ENCODE measurements at regions not wholly inside any gene's neighbourhood (a gene's known extent, or its start where the extent isn't known, plus 50 kb on each side); places are given as distances from the start of the nearest gene placed in this dataset.
A peak's percentile ranks its signal among the peaks of the same experiment; 100 is the strongest.
"Not testable (repeated sequence)": the region's sequence is repeated elsewhere in the genome, so short reads cannot be mapped to it uniquely, and the experiment has no call there.

- DNase-seq (ENCODE audit: low spot score): no peak
Observed at GRCh38 chr3:189375532-189375931, 203.8 kb downstream of the TPRG1 start.

GRCh38 chr3:189383630-189384029 lies 211.9 kb downstream of the TPRG1 start:
- DNase-seq (ENCODE audit: low spot score): no peak

- DNase-seq (ENCODE audit: low spot score): not testable (repeated sequence)
Observed at GRCh38 chr3:189385880-189386279, 214.1 kb downstream of the TPRG1 start.

DNA sequence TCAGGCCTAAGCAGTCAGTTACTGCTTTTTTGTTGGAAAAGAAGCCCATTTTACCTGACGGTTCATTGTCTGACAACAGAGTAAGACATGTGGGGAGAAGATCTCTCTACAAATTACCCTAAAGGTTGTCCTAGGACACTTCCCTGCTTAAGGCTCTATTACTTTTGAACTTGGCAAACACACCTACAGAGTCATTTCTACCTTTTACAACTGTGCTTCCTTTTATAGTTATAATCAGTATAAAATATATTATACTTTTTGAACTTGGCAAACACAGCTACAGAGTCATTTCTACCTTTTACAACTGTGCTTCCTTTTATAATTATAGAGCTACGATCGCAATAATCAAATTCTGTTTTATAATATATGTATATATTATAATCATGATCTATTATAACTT lies 215.0 kb downstream of the TPRG1 start:
- DNase-seq (ENCODE audit: low spot score): no peak

DNA sequence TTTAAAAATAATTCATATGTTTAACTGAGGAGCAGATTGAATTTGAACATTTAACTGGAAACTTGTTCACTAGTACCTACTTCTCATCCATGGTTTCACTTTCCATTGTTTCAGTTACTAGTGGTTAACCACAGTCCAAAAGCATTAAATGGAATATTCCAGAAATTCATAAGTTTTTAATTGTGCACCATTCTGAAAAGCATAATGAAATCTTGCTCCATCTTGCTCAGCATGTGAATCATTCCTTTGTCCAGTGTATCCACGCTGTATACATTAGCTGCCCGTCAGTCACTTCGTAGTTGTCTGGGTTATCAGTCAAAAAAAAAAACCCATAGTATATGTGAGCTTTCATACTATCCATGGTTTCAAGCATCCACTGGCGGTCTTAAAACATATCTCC lies 217.6 kb downstream of the TPRG1 start:
- no peak for DNase-seq (ENCODE audit: low spot score)

GRCh38 chr3:189393598-189393997 lies 221.8 kb downstream of the TPRG1 start:
- DNase-seq (ENCODE audit: low spot score): peak; percentile 70

DNA sequence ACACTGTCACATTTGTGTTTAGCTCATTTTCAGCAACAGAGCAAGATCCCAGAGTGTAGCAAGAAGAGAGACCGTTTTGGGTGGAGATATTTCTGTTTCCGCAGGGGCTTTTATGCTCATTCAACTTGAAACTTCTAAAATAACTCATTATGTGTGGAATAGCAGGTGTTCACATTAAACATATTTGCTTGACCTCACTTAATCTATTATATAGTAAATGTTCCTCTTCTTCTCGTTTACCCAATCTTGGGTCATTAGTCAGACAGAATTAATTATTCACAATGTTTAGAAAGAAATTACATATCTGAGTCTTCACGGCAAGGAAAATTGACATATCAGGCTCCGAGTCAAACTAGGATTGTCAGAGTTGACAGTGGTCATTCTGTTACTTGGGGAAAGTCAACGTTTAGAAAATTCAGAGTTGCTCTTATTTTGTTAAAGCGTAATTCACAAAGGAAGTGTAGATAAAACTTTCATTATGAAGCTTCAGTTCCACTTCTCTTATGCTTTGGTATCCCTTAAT lies 222.9 kb downstream of the TPRG1 start:
- peak; percentile 83 for DNase-seq (ENCODE audit: low spot score)

- no peak for DNase-seq (ENCODE audit: low spot score)
Observed at GRCh38 chr3:189395825-189396224, 224.1 kb downstream of the TPRG1 start.

GRCh38 chr3:189398656-189399055 lies 226.9 kb downstream of the TPRG1 start:
- no peak for DNase-seq (ENCODE audit: low spot score)

DNA sequence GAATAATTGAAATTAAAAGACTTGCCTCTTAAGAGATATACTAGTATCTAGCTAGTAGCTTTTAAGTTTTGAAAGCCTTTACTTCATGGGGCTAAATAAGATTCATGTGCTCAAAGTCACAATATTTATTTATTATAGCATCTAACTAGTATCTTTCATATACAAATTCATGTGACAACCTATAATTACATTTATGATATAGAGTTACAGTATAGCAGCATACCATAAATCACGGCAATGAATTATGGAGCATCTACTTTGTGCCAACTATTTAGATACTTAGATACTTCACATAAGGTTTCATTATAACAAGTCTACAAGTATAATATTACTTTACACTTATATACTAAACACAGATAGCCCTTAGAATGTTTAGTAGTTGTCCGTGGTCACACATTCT lies 229.4 kb downstream of the TPRG1 start:
- DNase-seq (ENCODE audit: low spot score): no peak

DNA sequence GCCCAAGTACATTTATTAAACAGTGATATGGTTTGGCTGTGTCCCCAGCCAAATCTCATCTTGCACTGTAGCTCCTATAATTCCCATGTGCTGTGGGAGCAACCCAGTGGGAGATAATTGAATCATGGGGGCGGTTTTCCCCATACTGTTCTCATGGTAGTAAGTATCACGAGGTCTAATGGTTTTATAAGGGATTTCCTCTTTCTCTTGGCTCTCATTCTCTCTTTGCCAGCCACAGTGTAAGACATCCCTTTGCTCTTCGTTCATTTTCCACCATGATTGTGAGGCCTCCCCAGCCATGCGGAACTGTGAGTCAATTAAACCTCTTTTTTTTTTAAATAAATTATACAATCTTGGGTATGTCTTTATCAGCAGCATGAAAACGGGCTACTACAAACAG lies 228.0 kb upstream of the TP63 start:
- no peak for DNase-seq (ENCODE audit: low spot score)

DNA sequence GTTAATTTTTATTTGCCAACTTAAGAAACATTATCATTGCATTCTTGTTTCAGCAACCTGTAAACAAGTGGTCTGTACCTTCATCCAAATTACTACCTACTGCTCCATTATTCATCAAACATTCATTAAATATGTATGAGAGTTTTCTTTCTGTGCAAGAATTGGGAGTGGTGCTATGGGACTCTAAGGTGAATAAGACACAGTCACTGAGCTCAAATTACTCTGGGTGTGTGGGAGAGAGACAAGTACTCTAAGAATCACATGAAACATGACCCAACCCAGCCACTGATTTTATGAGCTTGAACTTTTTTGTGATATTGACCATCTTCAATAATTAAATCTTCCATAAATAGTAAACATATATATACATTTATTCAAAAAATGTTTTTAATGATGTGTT lies 227.2 kb upstream of the TP63 start:
- no peak for DNase-seq (ENCODE audit: low spot score)

DNA sequence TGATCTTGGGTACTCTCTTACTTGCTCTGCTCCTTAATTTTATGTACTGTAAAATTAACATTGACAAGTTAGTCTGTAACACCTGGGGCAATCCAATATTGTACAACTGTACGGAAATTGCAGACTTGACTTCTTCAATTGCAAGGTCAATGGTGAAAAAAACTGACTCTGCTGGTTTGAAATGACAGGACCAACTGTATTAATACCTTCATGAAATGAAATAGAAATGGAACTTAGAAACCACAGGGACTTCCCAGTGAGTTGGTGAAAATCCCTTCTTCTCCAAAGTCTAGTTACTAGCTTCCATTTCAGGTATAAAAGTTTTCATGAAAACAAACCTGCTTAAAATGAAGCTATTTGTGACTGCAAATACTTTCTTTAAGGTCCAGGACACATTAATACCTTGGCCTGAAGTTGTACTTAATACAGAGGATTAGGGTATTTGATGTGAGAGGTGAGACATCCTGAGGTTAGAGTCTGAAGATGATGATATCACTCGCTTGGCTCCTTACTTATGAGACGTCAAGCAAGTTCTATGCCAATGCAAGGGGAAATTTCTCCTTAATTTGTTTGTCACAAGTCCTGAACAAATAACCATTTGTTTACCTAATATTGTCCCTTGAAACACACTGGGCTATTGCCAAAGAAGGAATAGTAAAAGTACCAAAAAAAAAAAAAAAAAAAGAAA lies 226.2 kb upstream of the TP63 start:
- peak; percentile 26 for DNase-seq (ENCODE audit: low spot score)

DNA sequence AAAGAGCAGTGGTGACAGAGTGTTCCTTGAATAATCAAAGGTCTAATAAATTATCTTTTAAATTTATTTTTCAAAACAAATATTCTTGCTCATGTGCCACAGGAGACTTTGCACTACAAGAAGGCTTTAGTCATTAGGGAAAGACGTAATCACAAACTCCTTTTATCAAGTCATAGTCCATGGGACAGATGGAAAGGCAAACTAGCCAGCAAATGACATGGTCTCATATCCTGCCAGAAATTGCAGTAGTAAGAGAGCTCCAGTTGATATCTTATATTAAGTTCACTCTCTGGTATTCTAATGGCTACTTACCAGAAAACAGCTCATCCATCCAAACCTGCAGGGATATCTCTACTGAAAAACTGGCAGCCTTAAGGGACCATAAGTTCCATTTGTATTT lies 225.0 kb upstream of the TP63 start:
- DNase-seq (ENCODE audit: low spot score): no peak

GRCh38 chr3:189410522-189410921 lies 220.7 kb upstream of the TP63 start:
- no peak for DNase-seq (ENCODE audit: low spot score)

DNA sequence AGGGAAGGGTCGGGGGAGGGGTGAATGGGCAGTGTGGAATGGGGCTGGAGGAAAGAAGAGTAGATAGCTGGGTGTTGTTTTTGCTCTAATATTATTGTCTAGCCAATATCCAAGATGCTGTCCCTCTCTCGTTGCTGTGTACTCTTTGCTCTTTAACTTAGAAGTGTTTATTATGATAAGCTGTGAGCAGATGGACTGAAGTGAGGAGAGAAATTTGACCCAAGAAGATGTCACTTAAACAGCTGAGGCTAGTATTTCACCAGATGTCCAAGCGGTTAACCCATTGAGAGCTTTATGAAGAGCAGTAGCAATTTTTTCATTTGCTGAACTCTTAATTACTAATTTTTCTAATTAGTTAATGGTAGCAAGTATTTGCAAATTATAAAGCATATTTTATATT lies 212.2 kb upstream of the TP63 start:
- no peak for DNase-seq (ENCODE audit: low spot score)

GRCh38 chr3:189419683-189420082 lies 211.5 kb upstream of the TP63 start:
- DNase-seq (ENCODE audit: low spot score): peak; percentile 9

GRCh38 chr3:189424922-189425321 lies 206.3 kb upstream of the TP63 start:
- DNase-seq (ENCODE audit: low spot score): no peak

GRCh38 chr3:189429019-189429418 lies 202.2 kb upstream of the TP63 start:
- no peak for DNase-seq (ENCODE audit: low spot score)

- no peak for DNase-seq (ENCODE audit: low spot score)
Observed at GRCh38 chr3:189430166-189430565, 201.0 kb upstream of the TP63 start.

DNA sequence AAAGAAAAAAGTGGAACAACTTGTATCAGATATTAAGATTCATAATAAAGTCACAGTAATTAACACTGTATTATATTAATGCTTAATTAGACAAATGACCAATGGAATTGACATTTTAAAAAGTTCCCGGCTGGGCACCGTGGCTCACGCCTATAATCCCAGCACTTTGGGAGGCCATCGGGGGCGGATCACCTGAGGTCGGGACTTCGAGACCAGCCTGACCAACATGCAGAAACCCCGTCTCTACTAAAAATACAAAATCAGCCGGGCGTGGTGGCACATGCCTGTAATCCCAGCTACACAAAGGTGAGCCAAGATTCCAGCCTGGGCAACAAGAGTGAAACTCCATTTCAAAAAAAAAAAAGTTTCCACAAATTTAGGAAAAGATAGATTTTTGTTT lies 188.9 kb upstream of the TP63 start:
- not testable (repeated sequence) for DNase-seq (ENCODE audit: low spot score)

DNA sequence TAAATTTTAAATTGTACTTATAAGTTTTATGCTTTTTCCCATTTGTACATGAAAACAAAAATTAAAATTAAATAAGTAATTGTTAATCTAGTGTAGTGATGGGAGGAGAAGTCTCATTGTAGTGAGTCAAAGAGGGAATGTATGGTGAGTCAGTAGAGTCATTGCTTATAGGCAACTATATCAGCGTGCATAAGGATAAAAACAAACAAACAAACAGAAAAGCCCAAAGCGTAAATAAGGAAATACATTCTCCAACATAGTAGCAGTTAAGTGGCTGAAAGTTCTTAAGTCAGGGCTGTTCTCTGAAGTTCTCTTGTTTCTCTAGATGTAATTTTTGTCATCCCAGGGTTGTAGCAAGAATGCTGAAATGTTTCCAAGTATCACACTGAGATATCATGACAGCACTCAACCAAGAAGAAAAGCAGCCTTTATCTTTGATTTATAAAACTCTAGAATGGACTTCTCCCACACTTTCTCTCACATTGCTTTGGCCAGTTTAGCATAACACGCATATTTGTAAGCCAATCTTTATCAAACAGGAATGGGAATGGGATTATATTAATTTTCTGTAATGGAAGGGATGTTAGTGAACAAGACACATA lies 184.1 kb upstream of the TP63 start:
- no peak for DNase-seq (ENCODE audit: low spot score)

DNA sequence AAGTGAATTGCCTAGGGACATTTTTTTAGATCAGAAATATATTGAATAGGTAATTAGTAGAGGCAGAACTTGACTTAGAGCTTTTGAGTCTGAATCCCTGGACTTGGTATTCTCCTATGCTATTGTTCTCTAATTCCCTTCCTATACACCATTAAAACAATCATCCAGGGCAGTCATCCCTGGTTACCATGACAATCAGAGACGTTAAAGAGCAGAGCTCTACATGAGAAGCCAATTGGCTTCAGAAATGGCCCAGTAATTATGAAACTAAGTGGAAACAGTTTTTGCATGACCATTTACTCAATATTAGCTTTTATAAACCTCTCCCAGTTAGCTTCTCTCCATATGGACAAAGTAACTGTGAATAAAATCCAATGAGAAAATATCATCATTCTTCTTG lies 182.1 kb upstream of the TP63 start:
- DNase-seq (ENCODE audit: low spot score): no peak

- no peak for DNase-seq (ENCODE audit: low spot score)
Observed at GRCh38 chr3:189455009-189455408, 176.2 kb upstream of the TP63 start.

Data from activated CD4-positive, alpha-beta T cell treated with anti-CD3 and anti-CD28 coated beads, Interleukin-2, Interleukin-4, amounts not matched to agents 100 ng/mL and 50 ng/mL, durations not matched to agents 16 hours and 8 hours (primary cell).